H1 (cell line): ENCODE measurements at regions not wholly inside any gene's neighbourhood (a gene's known extent, or its start where the extent isn't known, plus 50 kb on each side); places are given as distances from the start of the nearest gene placed in this dataset.

Experiments used
- CTCF ChIA-PET: fragments of 300-600 bp; sonication (Branson Sonifier 250); formaldehyde crosslinking; loops from one replicate; lab custom pipeline; 2021; ENCODE audit not compliant: partially characterized antibody; lab: Charles Lee
- POLR2A ChIA-PET: fragments of 300-600 bp; sonication (Branson Sonifier 250); formaldehyde crosslinking; loops from one replicate; lab custom pipeline; 2021; ENCODE audit warnings: inconsistent platforms; ENCODE audit not compliant: partially characterized antibody; lab: Charles Lee
- DNase-seq, 2 experiments: peaks; one replicate each; pipeline versions ENCODE4 v3.0.0 to v3.0.0-alpha.2; 2010 to 2022; ENCODE audit warnings: low spot score in 2 of 2, low read depth in 1 of 2, mixed read lengths in 1 of 2
- FAIRE-seq: peaks from 2 replicates; lab custom pipeline; 2011; peaks lifted over from hg19 to GRCh38; lab: Jason Lieb, UNC
- H2AFZ ChIP-seq: 2 replicates; pipeline ENCODE4 v1.8.1; 2012; ENCODE audit warnings: low read length, inconsistent platforms
- H2AK5ac ChIP-seq: 2 replicates; pipeline ENCODE4 v1.6.1; 2013; ENCODE audit warnings: low read depth, low read length
- H2BK120ac ChIP-seq: replicated peaks from 2 replicates; pipeline ENCODE3; 2013; ENCODE audit warnings: low read depth, low read length, inconsistent platforms
- H2BK12ac ChIP-seq: 2 replicates; pipeline ENCODE4 v1.6.1; 2013; ENCODE audit warnings: low read depth, low read length
- H2BK15ac ChIP-seq: 2 replicates; pipeline ENCODE4 v1.6.1; 2013; ENCODE audit warnings: low read length
- H2BK20ac ChIP-seq: 2 replicates; pipeline ENCODE4 v1.6.1; 2013; ENCODE audit warnings: low read length
- H2BK5ac ChIP-seq: 2 replicates; pipeline ENCODE4 v1.6.1; 2013; ENCODE audit warnings: low read depth, low read length
- H3K14ac ChIP-seq: 2 replicates; pipeline ENCODE4 v1.6.1; 2013; ENCODE audit warnings: inconsistent platforms; ENCODE audit not compliant: insufficient read length
- H3K18ac ChIP-seq: 2 replicates; pipeline ENCODE4 v1.6.1; 2013; ENCODE audit warnings: low read length; ENCODE audit errors: extremely low read depth
- H3K23ac ChIP-seq: 2 replicates; pipeline ENCODE4 v1.6.1; 2013; ENCODE audit warnings: inconsistent platforms; ENCODE audit not compliant: insufficient read length
- H3K23me2 ChIP-seq: 2 replicates; pipeline ENCODE4 v1.6.1; 2013; ENCODE audit warnings: low read depth, low read length
- H3K27ac ChIP-seq: 2 replicates; pipeline ENCODE4 v1.6.1; 2011; ENCODE audit warnings: low read depth, low read length, inconsistent platforms
- H3K27me3 ChIP-seq, 4 experiments: replicated peaks in 1 of 4; 1 replicate in 1 of 4; 2 replicates in 3 of 4; pipeline versions ENCODE4 v1.6.1 to v1.8.1; 2011 to 2013; ENCODE audit warnings: low read length in 3 of 4, mild to moderate bottlenecking in 3 of 4, inconsistent platforms in 2 of 4, mixed read lengths in 2 of 4, moderate library complexity in 1 of 4; ENCODE audit not compliant: control insufficient read depth in 3 of 4, insufficient read depth in 3 of 4; ENCODE audit errors: extremely low read depth in 1 of 4
- H3K36me3 ChIP-seq, 4 experiments: 2 replicates each; pipeline versions ENCODE4 v1.6.1 to v1.8.1; 2011 to 2013; ENCODE audit warnings: mild to moderate bottlenecking in 4 of 4, low read length in 3 of 4, moderate library complexity in 2 of 4, control low read depth in 1 of 4, inconsistent platforms in 1 of 4; ENCODE audit not compliant: insufficient read depth in 4 of 4, control insufficient read depth in 2 of 4
- H3K4ac ChIP-seq: replicated peaks from 2 replicates; pipeline ENCODE3; 2013; ENCODE audit warnings: low read length, low read depth, mixed read lengths, inconsistent platforms; ENCODE audit not compliant: insufficient read length
- H3K4me1 ChIP-seq, 4 experiments: replicated peaks in 1 of 4; 1 replicate in 1 of 4; 2 replicates in 3 of 4; pipeline versions ENCODE4 v1.6.1 to v1.8.1; 2011 to 2013; ENCODE audit warnings: low read length in 3 of 4, inconsistent platforms in 2 of 4, mixed read lengths in 1 of 4; ENCODE audit not compliant: insufficient read depth in 4 of 4, control insufficient read depth in 3 of 4
- H3K4me2 ChIP-seq, 2 experiments: 2 replicates each; pipeline versions ENCODE4 v1.6.1 to v1.8.1; 2011 to 2013; ENCODE audit warnings: low read depth in 2 of 2, low read length in 2 of 2, control low read depth in 1 of 2, inconsistent platforms in 1 of 2, mild to moderate bottlenecking in 1 of 2; ENCODE audit not compliant: insufficient read depth in 1 of 2
- H3K4me3 ChIP-seq, 4 experiments: fragments of 200-600, 300-600 bp in 1 of 4; sonication (generic), shearing (Covaris generic), sonication (Bioruptor Twin) in 1 of 4; 2 replicates each; pipeline versions ENCODE4 v1.5.1 to v1.8.1; 2011 to 2016; ENCODE audit warnings: low read length in 4 of 4, low read depth in 3 of 4, control low read depth in 2 of 4, inconsistent platforms in 2 of 4, mild to moderate bottlenecking in 2 of 4, mixed read lengths in 1 of 4, moderate library complexity in 1 of 4; ENCODE audit not compliant: insufficient read depth in 2 of 4; ENCODE audit errors: extremely low read depth in 1 of 4
- H3K56ac ChIP-seq: replicated peaks from 2 replicates; pipeline ENCODE3; 2013; ENCODE audit warnings: low read depth, mild to moderate bottlenecking, mixed read lengths, low read length, inconsistent platforms; ENCODE audit not compliant: insufficient read length
- H3K79me1 ChIP-seq: 2 replicates; pipeline ENCODE4 v1.6.1; 2013; ENCODE audit warnings: low read depth, low read length, control low read depth
- H3K79me2 ChIP-seq, 2 experiments: 2 replicates each; pipeline versions ENCODE4 v1.6.1 to v1.8.1; 2012 to 2013; ENCODE audit warnings: low read length in 2 of 2, mild to moderate bottlenecking in 2 of 2, inconsistent platforms in 1 of 2; ENCODE audit not compliant: insufficient read depth in 2 of 2, control insufficient read depth in 1 of 2
- H3K9ac ChIP-seq, 4 experiments: replicated peaks in 1 of 4; 1 replicate in 1 of 4; 2 replicates in 3 of 4; pipeline versions ENCODE4 v1.6.1 to v1.8.1; 2011 to 2013; ENCODE audit warnings: low read depth in 3 of 4, low read length in 3 of 4, control low read depth in 2 of 4, mild to moderate bottlenecking in 2 of 4, moderate library complexity in 2 of 4, inconsistent platforms in 1 of 4; ENCODE audit errors: extremely low read depth in 1 of 4
- H3K9me3 ChIP-seq, 2 experiments: 2 replicates each; pipeline versions ENCODE4 v1.6.1 to v1.8.1; 2012 to 2013; ENCODE audit warnings: mild to moderate bottlenecking in 2 of 2, moderate library complexity in 2 of 2, control low read depth in 1 of 2, inconsistent platforms in 1 of 2, low read depth in 1 of 2, low read length in 1 of 2, mixed read lengths in 1 of 2; ENCODE audit not compliant: insufficient read depth in 2 of 2
- H4K20me1 ChIP-seq, 2 experiments: replicated peaks in 1 of 2; 2 replicates each; pipeline versions ENCODE3 to v1.8.1; 2011 to 2013; ENCODE audit warnings: inconsistent platforms in 2 of 2, low read length in 2 of 2, mild to moderate bottlenecking in 1 of 2; ENCODE audit not compliant: insufficient read depth in 2 of 2, control insufficient read depth in 1 of 2
- H4K5ac ChIP-seq: 2 replicates; pipeline ENCODE4 v1.6.1; 2013; ENCODE audit warnings: low read length, low read depth, mixed read lengths, inconsistent platforms; ENCODE audit not compliant: insufficient read length
- H4K8ac ChIP-seq: 2 replicates; pipeline ENCODE4 v1.8.0; 2013; ENCODE audit warnings: mild to moderate bottlenecking, moderate library complexity, low read length, inconsistent platforms; ENCODE audit not compliant: insufficient read depth; ENCODE audit errors: extremely low read depth
- H4K91ac ChIP-seq: replicated peaks from 2 replicates; pipeline ENCODE3; 2013; ENCODE audit warnings: low read length, mixed read lengths, inconsistent platforms; ENCODE audit not compliant: insufficient read length
- ASH2L ChIP-seq: fragments of 200-600, 300-600 bp; sonication (generic); IDR thresholded peaks from one replicate; pipeline ENCODE4 v1.7.1; 2017; ENCODE audit warnings: low read length
- ATF3 ChIP-seq: IDR thresholded peaks from 2 replicates; pipeline ENCODE4 v1.6.1; 2011; ENCODE audit warnings: low read depth, mild to moderate bottlenecking, low read length; ENCODE audit not compliant: insufficient read depth
- CHD2 ChIP-seq: IDR thresholded peaks from 2 replicates; pipeline ENCODE4 v1.6.1; 2012; ENCODE audit warnings: low read length, improper control_type of control experiment
- EZH2 ChIP-seq: fragments of 200-600 bp; sonication (generic); IDR thresholded peaks from 2 replicates; pipeline ENCODE4 v1.7.1; 2012; ENCODE audit warnings: low read depth, mild to moderate bottlenecking, moderate library complexity, low read length, inconsistent platforms; ENCODE audit not compliant: severe bottlenecking
- HDAC2 ChIP-seq, 2 experiments: fragments of 300-600 bp in 1 of 2; sonication (generic) in 1 of 2; IDR thresholded peaks; 2 replicates each; pipeline ENCODE4 v1.6.1; 2011 to 2012; ENCODE audit warnings: low read depth in 2 of 2, low read length in 2 of 2, mild to moderate bottlenecking in 2 of 2, moderate library complexity in 2 of 2, borderline replicate concordance in 1 of 2, inconsistent platforms in 1 of 2
- HDAC6 ChIP-seq: IDR thresholded peaks from one replicate; pipeline ENCODE4 v1.7.1; 2012; ENCODE audit warnings: low read depth, mild to moderate bottlenecking, inconsistent platforms, low read length, moderate library complexity
- KDM4A ChIP-seq: IDR thresholded peaks from one replicate; pipeline ENCODE4 v1.7.1; 2012; ENCODE audit warnings: low read depth, mild to moderate bottlenecking, moderate library complexity, low read length, inconsistent platforms; ENCODE audit not compliant: severe bottlenecking
- KDM5A ChIP-seq: fragments of 200-600 bp; IDR thresholded peaks from 2 replicates; pipeline ENCODE4 v1.7.1; 2012; ENCODE audit warnings: mild to moderate bottlenecking, low read length, inconsistent platforms, mixed read lengths
- NRF1 ChIP-seq: IDR thresholded peaks from 2 replicates; pipeline ENCODE4 v1.6.1; 2011; ENCODE audit warnings: mild to moderate bottlenecking, low read depth, low read length, improper control_type of control experiment
- RFX5 ChIP-seq: IDR thresholded peaks from 2 replicates; pipeline ENCODE4 v1.6.1; 2011; ENCODE audit warnings: low read depth, low read length, improper control_type of control experiment, borderline replicate concordance
- RNF2 ChIP-seq: fragments of 200-900, 300-1000 bp; sonication (generic); IDR thresholded peaks from 2 replicates; pipeline ENCODE4 v1.7.1; 2016; ENCODE audit warnings: borderline replicate concordance, low read depth, mild to moderate bottlenecking, antibody characterized with exemption, low read length; ENCODE audit not compliant: poor library complexity, severe bottlenecking; ENCODE audit errors: missing control alignments
- SIN3A ChIP-seq, 2 experiments: IDR thresholded peaks in 1 of 2; conservative IDR thresholded peaks in 1 of 2; 2 replicates each; pipeline ENCODE4 v1.6.1; 2011 to 2012; ENCODE audit warnings: low read length in 2 of 2, improper control_type of control experiment in 1 of 2, low read depth in 1 of 2, mild to moderate bottlenecking in 1 of 2
- TBP ChIP-seq: IDR thresholded peaks from 2 replicates; pipeline ENCODE4 v1.6.1; 2011; ENCODE audit warnings: low read depth, low read length, improper control_type of control experiment
- WGBS, 2 experiments: shearing (Covaris generic) in 1 of 2; methylation state at CpG; one replicate each; pipeline versions ENCODE4 v1.1.6 to v1.1.7; 2013 to 2015; ENCODE audit warnings: low lambda C conversion rate in 2 of 2, mixed read lengths in 2 of 2, inconsistent platforms in 1 of 2, low coverage in 1 of 2, missing lambda C conversion rate in 1 of 2; ENCODE audit not compliant: insufficient replicate concordance in 2 of 2, insufficient coverage in 1 of 2, insufficient read length in 1 of 2; ENCODE audit errors: extremely low coverage in 1 of 2, missing lambda C conversion rate in 1 of 2; 5-methylcytosine and 5-hydroxymethylcytosine counted together

GRCh38 chr5:149432376-149432775 is 53.3 kb upstream of the IL17B start:
- POLR2A ChIA-PET = interaction anchor here (1.0 to 1.2 kb wide), 2 partner anchors 29 to 63 kb away, joined by 3 read pairs; no protein-coding TSS in a partner anchor
- DNase-seq (no peak), FAIRE-seq (no peak)
- H3K27me3 ChIP-seq = no peaks in the 10 kb centered on the region
- H4K91ac ChIP-seq = peak overlapping the region; percentile 0
- no peaks in the 10 kb centered on the region for H3K79me1 ChIP-seq
- no peak overlapping the region for H2BK15ac ChIP-seq
- peak overlapping the region; percentile 53; the same call in 1 of the 2 replicates for H4K8ac ChIP-seq
- H3K9me3 ChIP-seq = no peaks in the 10 kb centered on the region
- no peaks in the 10 kb centered on the region for H4K20me1 ChIP-seq
- H3K4ac ChIP-seq = no peak overlapping the region
- CTCF ChIA-PET = interaction anchor here (0.6 to 22.4 kb wide), 16 partner anchors 10 to 451 kb away, joined by 3 to 1310 read pairs (median 14); partner anchors contain the start of genes IL17B and PCYOX1L
- H2BK5ac ChIP-seq = no peak overlapping the region
- WGBS, 2 experiments = 84% methylated on average over 7 of the region's 7 CpGs; no CpG with 5 or more reads in 1 of the 2 experiments
- H3K79me2 ChIP-seq = no peaks in the 10 kb centered on the region
- no peak overlapping the region for H3K14ac ChIP-seq
- H3K23me2 ChIP-seq = no peaks in the 10 kb centered on the region
- no peak overlapping the region for H2BK20ac ChIP-seq
- H2AFZ ChIP-seq = no peak overlapping the region
- no peak overlapping the region for H3K27ac ChIP-seq
- no peak overlapping the region for H3K23ac ChIP-seq
- no peak overlapping the region for H3K56ac ChIP-seq
- H3K18ac ChIP-seq = no peak overlapping the region
- no peak overlapping the region for H2AK5ac ChIP-seq
- peaks cover 0 to 6% (median under 1%) of the 10 kb centered on the region in 4 experiments; a peak in 3 of 7 replicates for H3K4me1 ChIP-seq
- no peak overlapping the region for H3K4me2 ChIP-seq
- no peaks in the 10 kb centered on the region for H3K36me3 ChIP-seq
- H2BK12ac ChIP-seq = no peak overlapping the region; the same call in none of the 2 replicates
- no peak overlapping the region for H3K4me3 ChIP-seq
- no peak overlapping the region for H4K5ac ChIP-seq
- no peak overlapping the region for H2BK120ac ChIP-seq
- no peak overlapping the region for H3K9ac ChIP-seq
- no peak for TF ChIP-seq HDAC6
- no peak for TF ChIP-seq NRF1
- TF ChIP-seq ATF3 = no peak
- TF ChIP-seq EZH2 = no peak
- no peak for TF ChIP-seq RNF2
- no peak for TF ChIP-seq KDM4A
- no peak for TF ChIP-seq KDM5A
- TF ChIP-seq CHD2 = no peak
- TF ChIP-seq SIN3A (conservative IDR thresholded peaks at IDR 0.05 in 1 of 2, IDR thresholded peaks at IDR 0.05 in 1 of 2; ENCODE audit: low read depth in 1 of 2, low read length in 2 of 2) = no peak
- no peak for TF ChIP-seq HDAC2 (IDR thresholded peaks at IDR 0.05; ENCODE audit: borderline replicate concordance in 1 of 2, low read depth in 2 of 2, low read length in 2 of 2)
- no peak for TF ChIP-seq ASH2L
- TF ChIP-seq RFX5 = no peak
- no peak for TF ChIP-seq TBP
